ENCODE measurements at regions not wholly inside any gene's neighbourhood (a gene's known extent, or its start where the extent isn't known, plus 50 kb on each side); places are given as distances from the start of the nearest gene placed in this dataset.

DNA sequence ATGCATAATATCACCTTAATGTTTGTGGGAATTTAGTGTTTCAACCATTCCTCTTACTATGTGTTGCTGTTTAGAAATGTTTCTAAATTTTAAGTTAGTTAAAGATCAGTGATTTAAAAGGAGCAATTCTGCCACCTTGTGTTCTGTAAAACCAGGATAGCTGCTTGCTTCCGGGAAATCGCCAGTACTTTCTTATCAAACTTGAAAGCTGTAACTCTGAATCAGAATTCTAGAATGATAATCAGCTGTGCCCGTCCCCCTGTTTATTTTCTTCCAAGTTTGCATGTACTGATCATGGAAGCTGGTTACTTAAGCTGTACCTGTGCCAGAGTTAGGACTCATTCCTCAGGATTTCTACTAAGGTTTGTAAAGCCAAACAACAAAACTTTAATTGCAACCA is 656.4 kb downstream of the LTN1 start:
- Mint-ChIP-seq H3K4me1 (peaks cover 3% of the 10 kb centered on the region; the same call in 1 of the 2 replicates), H3K9me3 (peaks cover under 1% of the 10 kb centered on the region), H3K27ac (no peak overlapping the region), H3K36me3 (no peaks in the 10 kb centered on the region), H3K4me3 (no peak overlapping the region), H3K27me3 (ENCODE audit: low read depth) (no peaks in the 10 kb centered on the region)
- no peak; the same call in 1 of the 2 replicates for ATAC-seq
- DNase-seq (ENCODE audit: low spot score): no peak
- ChIA-PET POLR2A (interaction anchor here (0.6 kb wide), 1 partner anchor 577 kb away, joined by 3 read pairs; no protein-coding TSS in a partner anchor), CTCF (interaction anchor here (0.6 to 2.8 kb wide), 6 partner anchors 11 to 636 kb away, joined by 3 to 24 read pairs (median 8); no protein-coding TSS in a partner anchor)
- no peak for TF ChIP-seq NFYB (CRISPR knock-in tag; conservative IDR thresholded peaks at IDR 0.05; ENCODE audit: low read depth)
- no peak for TF ChIP-seq FOXJ3 (CRISPR knock-in tag; IDR thresholded peaks at IDR 0.05; ENCODE audit: borderline replicate concordance)
- TF ChIP-seq, protein P1, sequence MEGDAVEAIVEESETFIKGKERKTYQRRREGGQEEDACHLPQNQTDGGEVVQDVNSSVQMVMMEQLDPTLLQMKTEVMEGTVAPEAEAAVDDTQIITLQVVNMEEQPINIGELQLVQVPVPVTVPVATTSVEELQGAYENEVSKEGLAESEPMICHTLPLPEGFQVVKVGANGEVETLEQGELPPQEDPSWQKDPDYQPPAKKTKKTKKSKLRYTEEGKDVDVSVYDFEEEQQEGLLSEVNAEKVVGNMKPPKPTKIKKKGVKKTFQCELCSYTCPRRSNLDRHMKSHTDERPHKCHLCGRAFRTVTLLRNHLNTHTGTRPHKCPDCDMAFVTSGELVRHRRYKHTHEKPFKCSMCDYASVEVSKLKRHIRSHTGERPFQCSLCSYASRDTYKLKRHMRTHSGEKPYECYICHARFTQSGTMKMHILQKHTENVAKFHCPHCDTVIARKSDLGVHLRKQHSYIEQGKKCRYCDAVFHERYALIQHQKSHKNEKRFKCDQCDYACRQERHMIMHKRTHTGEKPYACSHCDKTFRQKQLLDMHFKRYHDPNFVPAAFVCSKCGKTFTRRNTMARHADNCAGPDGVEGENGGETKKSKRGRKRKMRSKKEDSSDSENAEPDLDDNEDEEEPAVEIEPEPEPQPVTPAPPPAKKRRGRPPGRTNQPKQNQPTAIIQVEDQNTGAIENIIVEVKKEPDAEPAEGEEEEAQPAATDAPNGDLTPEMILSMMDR (IDR thresholded peaks at IDR 0.05): peak; percentile 24; the same call in 1 of the 2 replicates
- TF ChIP-seq, protein P2, sequence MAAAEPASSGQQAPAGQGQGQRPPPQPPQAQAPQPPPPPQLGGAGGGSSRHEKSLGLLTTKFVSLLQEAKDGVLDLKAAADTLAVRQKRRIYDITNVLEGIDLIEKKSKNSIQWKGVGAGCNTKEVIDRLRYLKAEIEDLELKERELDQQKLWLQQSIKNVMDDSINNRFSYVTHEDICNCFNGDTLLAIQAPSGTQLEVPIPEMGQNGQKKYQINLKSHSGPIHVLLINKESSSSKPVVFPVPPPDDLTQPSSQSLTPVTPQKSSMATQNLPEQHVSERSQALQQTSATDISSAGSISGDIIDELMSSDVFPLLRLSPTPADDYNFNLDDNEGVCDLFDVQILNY (CRISPR knock-in tag; IDR thresholded peaks at IDR 0.05): no peak

DNA sequence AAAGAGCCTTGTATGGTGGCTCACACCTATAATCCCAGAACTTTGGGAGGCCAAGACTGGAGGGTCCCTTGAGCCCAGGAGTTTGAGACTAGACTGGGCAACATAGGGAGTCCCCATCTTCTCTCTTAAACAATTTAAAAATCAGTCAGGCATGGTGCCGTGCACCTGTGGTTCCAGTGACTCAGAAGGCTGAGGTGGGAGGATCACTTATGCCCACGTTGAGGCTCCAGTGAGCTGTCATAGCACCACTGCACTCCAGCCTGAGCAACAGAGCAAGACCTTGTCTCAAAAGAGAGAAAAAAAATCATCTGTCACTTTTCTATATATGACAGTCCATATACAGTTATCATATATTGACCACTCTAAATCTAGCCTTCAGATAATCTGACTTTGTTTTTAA is 658.3 kb downstream of the LTN1 start:
- ChIA-PET POLR2A (no interaction called here), CTCF (interaction anchor here (2.8 kb wide), 1 partner anchor 575 kb away, joined by 24 read pairs; no protein-coding TSS in a partner anchor)
- TF ChIP-seq ESRRA (CRISPR knock-in tag; IDR thresholded peaks at IDR 0.05; ENCODE audit: borderline replicate concordance): no peak
- TF ChIP-seq, protein P3, sequence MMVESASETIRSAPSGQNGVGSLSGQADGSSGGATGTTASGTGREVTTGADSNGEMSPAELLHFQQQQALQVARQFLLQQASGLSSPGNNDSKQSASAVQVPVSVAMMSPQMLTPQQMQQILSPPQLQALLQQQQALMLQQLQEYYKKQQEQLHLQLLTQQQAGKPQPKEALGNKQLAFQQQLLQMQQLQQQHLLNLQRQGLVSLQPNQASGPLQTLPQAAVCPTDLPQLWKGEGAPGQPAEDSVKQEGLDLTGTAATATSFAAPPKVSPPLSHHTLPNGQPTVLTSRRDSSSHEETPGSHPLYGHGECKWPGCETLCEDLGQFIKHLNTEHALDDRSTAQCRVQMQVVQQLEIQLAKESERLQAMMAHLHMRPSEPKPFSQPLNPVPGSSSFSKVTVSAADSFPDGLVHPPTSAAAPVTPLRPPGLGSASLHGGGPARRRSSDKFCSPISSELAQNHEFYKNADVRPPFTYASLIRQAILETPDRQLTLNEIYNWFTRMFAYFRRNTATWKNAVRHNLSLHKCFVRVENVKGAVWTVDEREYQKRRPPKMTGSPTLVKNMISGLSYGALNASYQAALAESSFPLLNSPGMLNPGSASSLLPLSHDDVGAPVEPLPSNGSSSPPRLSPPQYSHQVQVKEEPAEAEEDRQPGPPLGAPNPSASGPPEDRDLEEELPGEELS (CRISPR knock-in tag; IDR thresholded peaks at IDR 0.05): no peak
- TF ChIP-seq NFE2L1 (CRISPR knock-in tag; IDR thresholded peaks at IDR 0.05): no peak
- TF ChIP-seq ZNF317 (CRISPR knock-in tag; IDR thresholded peaks at IDR 0.05; ENCODE audit: borderline replicate concordance, low read depth): no peak
- TF ChIP-seq, protein P4, sequence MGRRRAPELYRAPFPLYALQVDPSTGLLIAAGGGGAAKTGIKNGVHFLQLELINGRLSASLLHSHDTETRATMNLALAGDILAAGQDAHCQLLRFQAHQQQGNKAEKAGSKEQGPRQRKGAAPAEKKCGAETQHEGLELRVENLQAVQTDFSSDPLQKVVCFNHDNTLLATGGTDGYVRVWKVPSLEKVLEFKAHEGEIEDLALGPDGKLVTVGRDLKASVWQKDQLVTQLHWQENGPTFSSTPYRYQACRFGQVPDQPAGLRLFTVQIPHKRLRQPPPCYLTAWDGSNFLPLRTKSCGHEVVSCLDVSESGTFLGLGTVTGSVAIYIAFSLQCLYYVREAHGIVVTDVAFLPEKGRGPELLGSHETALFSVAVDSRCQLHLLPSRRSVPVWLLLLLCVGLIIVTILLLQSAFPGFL (CRISPR knock-in tag; IDR thresholded peaks at IDR 0.05; ENCODE audit: borderline replicate concordance): no peak
- TF ChIP-seq, protein P2 (CRISPR knock-in tag; IDR thresholded peaks at IDR 0.05): no peak
- TF ChIP-seq SOX15 (CRISPR knock-in tag; IDR thresholded peaks at IDR 0.05): no peak
- TF ChIP-seq, protein P5, sequence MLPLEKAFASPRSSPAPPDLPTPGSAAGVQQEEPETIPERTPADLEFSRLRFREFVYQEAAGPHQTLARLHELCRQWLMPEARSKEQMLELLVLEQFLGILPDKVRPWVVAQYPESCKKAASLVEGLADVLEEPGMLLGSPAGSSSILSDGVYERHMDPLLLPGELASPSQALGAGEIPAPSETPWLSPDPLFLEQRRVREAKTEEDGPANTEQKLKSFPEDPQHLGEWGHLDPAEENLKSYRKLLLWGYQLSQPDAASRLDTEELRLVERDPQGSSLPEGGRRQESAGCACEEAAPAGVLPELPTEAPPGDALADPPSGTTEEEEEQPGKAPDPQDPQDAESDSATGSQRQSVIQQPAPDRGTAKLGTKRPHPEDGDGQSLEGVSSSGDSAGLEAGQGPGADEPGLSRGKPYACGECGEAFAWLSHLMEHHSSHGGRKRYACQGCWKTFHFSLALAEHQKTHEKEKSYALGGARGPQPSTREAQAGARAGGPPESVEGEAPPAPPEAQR (CRISPR knock-in tag; IDR thresholded peaks at IDR 0.05): no peak
- TF ChIP-seq ZNF263 (CRISPR knock-in tag; IDR thresholded peaks at IDR 0.05; ENCODE audit: low read depth): no peak
- no peak for TF ChIP-seq EMX1 (CRISPR knock-in tag; IDR thresholded peaks at IDR 0.05)
- TF ChIP-seq ZBTB21 (CRISPR knock-in tag; IDR thresholded peaks at IDR 0.05; ENCODE audit: borderline replicate concordance): no peak
- TF ChIP-seq, protein P6, sequence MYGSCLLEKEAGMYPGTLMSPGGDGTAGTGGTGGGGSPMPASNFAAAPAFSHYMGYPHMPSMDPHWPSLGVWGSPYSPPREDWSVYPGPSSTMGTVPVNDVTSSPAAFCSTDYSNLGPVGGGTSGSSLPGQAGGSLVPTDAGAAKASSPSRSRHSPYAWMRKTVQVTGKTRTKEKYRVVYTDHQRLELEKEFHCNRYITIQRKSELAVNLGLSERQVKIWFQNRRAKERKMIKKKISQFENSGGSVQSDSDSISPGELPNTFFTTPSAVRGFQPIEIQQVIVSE (CRISPR knock-in tag; IDR thresholded peaks at IDR 0.05; ENCODE audit: borderline replicate concordance): no peak
- DNase-seq (ENCODE audit: low spot score) (no peak), ATAC-seq (no peak)
- Mint-ChIP-seq H3K4me3 (no peak overlapping the region), H3K9me3 (peaks cover 20% of the 10 kb centered on the region), H3K4me1 (peaks cover 3% of the 10 kb centered on the region; the same call in 1 of the 2 replicates), H3K36me3 (peaks cover 15% of the 10 kb centered on the region), H3K27ac (no peak overlapping the region), H3K27me3 (ENCODE audit: low read depth) (no peaks in the 10 kb centered on the region; the same call in 1 of the 2 replicates)
